ENCODE measurements at regions not wholly inside any gene's neighbourhood (a gene's known extent, or its start where the extent isn't known, plus 50 kb on each side); places are given as distances from the start of the nearest gene placed in this dataset.

DNA sequence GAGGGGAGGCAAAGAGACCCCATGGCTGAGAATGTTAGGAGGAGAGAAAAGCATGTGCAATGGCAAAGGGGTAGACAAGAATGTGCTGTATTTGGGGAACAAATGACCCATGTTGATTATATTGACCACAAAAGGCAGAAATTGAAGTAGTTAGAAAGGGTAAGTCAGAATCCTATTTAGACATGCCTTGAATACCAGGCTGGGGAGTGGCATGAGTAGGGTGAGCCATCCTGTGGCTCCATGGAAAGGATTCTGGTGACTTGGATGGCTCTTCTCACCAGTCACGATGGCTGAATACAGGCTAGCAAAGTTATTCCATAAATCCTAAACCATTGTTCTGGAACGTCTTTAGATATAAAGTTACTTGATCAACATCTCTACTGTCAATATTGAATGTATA, 73.4 kb upstream of the MEF2C start:
- DNase-seq (ENCODE audit: low spot score), result no peak

DNA sequence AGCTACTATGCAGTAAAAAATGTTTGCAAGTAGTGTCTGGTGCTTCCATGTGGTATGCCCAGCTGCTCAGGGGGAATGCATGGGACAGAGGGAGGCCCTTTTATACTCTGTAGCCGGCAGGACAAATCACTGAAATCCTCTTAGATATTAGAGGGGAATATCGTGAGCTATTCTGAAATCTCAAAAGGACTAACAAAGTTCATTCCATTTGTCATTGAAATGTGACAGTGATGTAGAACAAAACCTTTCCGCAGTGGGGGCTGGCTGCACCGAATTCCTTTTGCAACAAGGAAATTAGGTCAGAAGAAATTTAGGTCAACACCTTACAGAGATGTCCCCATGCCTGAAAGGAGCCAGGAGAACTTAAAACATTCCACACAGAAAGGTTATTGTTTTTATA, 72.4 kb upstream of the MEF2C start:
- DNase-seq (ENCODE audit: low spot score), result no peak

DNA sequence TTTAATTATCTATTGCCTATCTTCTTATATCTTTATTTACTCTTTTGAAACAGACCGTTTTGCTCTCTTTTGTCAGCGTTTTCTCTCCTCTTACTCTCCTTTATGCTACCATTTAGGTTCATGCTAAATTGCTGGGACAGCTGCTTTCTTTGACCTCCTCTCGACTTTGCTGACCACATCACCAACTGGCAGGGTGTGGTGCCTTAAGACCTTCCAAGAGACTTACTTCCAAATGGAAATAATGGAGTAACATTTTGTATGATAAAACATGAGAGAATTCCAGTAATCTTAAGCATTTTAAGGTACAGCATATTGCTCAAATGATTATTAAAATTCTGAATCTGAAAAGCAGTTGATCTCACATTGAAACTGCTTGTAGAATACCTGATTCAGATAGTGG, 71.5 kb upstream of the MEF2C start:
- no peak for DNase-seq (ENCODE audit: low spot score)

DNA sequence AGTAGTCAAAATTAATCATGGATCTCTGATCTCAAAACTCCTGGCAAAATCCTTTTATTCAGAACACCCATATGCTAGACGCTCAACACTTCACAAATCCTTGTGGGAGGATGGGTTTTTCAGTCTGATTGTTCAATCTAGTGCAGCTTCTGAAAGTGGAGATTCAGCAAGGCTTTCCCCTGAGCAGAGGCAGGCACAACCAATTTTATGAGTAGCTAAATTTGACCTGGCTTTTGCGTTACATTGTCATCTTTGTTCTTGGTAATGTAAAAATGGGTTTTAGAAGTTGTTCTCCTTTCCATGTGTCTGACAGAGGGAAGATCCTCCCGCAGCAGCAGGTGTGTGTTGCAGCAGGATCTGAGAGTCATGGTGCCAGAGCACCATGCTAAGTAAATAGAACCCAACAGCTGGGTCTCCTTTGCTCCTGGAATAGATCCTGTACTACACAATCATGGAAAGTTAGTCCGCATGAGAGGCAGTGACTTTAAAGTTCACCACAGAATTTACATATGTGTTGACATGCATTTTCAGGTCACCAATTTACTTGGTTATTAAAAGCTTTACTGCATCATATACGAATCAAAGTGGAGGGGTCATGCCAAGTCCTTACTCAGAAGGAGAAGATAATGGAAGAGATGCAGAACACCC, 70.1 kb upstream of the MEF2C start:
- no peak for DNase-seq (ENCODE audit: low spot score)

DNA sequence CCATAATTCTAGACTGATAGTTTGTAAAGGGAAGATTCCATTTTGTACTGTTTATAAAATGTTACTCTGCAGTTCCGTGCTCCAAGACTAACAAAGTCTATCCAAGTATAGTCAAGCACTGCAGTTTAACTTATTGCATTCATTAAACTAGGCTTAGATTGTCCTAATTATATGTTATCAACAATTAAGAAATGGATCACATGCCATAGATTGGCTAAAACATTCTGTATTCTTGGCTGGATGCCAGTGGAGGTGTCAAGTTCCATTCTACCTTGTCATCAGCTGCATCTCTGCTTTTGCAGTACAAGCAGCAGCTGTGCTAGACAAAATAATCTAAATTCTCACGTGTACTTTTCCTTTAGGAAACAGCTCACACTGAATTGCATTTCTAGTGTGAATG, 69.4 kb upstream of the MEF2C start:
- peak; percentile 5 for DNase-seq (ENCODE audit: low spot score)

DNA sequence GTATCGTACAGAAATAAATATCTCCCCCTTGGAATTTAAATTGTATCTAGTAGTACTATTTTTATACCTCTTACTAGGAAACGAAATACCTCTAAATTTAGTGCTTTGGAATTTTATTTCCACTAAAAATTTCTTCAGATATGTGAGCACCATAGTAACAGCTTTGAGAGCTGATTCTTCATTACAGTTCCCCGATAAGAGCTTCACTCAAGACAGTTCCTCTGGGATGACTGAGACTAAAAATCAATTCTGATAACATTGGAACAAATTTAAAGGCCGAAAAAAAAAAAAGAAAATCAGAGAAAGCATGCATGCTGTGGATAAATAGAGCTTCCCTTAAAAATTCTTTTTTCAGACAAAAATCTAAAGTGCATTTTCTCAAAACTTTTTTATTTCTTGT, 68.5 kb upstream of the MEF2C start:
- no peak for DNase-seq (ENCODE audit: low spot score)

DNA sequence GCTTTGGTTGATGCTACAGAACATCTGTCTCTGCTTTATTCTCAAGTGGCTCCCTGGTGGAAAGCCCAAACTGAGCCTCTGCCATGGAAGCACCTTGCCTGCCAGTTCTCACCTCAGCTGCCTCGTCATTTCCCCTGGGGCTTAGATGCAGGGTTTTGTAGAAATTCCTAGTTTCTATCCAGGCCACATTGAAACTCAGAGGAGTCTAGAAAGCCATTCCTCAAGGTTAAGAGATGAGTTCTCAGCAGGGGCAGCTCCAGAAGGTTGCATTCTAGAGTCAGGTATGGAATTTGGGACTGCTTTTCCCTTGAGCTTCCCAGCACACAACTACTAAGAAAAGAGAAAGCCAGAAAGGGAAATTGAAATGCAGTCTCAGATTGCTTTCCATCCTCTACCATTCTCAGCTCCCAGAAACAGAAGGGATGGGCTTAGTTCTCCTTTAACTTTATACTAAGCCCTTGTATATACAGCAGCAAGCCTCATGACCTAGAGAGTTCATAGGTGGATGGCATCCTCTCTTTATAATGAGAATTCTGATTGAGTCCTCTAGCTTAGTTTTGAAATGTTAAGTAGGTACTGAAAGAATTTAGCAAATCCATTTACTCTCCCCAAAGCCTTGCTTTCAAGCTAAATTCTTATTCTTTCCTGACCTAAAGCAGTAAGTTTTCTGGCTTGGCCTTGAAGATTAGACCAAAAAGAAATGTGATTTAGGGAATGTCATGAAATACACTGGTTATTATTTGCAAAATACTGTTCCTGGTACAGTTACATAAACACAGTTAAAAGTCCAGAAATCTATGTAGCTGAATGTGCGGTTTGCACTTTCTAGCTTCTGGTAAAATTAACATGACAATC, 66.0 kb upstream of the MEF2C start:
- no peak for DNase-seq (ENCODE audit: low spot score)

DNA sequence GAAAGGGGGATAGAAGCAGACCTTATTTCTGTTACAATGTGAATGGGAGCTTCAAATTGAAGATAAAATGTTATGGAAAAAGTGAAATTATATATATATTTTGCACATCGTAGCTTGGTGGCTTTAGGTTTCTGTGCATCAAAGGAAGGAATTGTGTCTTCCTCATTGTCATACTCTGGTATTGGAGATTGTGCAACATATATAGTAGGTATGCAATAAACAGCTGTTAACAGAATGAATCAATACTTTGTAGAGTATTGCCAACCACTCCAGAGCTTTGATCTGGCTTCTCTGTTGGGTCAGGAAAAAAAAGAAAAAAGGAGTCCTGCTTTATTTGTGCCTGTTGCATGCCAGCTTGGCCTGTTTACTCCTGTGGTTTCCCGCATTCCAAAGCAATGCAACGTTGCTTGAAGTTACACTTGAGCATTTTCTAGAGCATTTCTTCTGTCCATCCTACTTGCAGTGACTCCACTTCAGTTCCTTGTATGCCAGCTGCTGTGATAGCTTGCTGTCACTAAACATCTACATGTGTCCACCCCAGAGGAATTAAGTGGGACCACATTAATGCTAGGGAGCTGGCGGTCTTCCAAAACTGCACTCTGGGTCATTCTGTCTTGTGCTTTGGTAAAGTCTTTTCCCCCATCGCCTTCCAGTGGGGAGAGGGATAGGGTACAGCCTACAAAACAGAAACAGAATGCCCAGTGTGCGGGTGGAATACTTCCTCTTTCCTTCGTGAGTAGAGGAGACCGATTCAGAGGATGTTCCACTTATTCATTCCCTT, 62.0 kb upstream of the MEF2C start:
- no peak for DNase-seq (ENCODE audit: low spot score)

DNA sequence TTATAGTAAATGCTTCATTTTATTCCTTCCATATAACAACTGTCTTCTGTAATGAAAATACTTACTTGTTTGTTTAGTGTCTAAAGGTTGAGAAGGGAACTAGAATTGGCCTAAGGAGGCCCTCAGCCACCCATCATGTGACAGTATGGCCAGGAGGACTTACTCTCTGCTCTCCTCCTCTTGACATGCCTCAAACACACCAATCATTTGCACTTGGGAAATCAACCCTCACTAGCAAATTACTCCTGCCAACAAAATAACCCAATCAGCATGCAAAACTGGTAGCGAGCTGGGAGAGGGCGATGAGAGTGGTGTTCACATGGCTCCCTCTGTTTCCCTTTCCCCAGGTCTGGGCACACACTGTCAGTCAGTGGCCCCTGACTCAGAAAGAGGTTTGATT, 58.6 kb upstream of the MEF2C start:
- DNase-seq (ENCODE audit: low spot score), result no peak

DNA sequence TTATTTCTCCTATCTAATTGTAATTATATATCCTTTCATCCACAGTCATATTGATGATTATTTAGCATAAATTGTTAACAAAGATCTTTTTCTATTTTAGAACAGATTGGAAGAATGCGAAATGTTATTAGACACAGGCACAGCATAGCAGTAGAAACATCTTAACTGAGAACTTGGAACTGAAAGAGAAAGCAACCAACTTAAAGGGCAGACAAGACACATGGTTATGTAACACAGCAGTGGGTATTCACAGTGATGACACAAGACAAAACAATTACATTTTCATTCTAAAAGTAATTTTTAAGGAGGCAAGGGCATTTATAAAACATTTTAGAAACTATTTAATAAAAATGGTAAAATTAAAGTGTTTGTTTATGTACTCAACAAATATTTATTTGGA, 57.7 kb upstream of the MEF2C start:
- DNase-seq (ENCODE audit: low spot score), result no peak

DNA sequence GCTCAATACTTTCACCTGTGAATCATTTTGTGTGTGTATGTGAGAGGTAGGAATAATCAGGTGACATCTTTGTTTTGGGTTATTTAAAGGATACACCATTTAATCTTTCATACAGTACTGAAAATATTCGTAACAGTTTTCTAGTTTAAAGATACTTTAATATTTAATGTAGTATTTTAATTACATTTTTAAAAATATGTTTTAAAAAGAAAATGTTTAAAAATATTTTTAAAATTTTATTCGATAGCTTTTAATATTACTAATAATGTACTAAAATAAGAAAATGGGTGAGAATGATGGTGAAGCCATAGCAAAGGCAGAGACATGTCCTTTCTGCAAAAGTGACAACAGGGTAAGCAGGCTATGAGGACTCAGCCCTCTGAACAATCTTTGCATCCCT, 56.3 kb upstream of the MEF2C start:
- no peak for DNase-seq (ENCODE audit: low spot score)

DNA sequence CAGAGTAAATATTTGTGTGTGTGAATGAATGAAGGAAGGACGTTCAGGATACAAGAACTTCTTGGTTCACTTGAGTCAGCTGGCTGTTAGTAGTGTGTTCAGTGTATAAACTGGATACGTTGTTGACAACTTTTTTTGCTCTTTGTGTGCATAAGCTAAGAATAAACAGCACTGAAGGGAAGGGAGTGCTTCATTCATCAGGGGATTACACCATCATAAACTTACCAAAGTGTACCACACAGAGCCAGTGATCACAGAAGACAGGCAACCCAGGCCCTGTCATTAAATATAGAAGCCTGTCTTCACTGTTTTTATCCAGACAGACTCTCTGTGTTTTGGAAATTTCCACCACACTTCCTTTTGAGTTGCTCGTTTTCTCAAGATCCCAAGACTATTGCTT, 55.5 kb upstream of the MEF2C start:
- no peak for DNase-seq (ENCODE audit: low spot score)

DNA sequence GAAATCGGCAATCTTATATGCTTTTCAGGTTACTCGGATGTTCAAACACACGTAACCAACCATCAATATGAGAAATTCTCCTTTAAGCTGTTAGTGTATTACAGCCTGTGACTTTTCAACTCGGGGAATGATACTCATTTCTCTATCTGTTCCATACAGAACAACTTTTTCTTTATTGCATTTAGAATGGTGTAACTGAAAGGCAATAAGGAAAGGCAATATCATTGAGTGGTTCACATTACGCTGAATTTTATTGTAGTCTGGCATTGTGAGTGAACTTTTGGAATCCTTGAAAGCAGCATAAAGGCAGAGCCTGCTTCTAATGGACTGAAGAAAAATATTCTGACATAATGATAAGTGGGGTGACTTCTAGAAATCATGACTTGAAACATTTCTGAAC, 54.4 kb upstream of the MEF2C start:
- no peak for DNase-seq (ENCODE audit: low spot score)

DNA sequence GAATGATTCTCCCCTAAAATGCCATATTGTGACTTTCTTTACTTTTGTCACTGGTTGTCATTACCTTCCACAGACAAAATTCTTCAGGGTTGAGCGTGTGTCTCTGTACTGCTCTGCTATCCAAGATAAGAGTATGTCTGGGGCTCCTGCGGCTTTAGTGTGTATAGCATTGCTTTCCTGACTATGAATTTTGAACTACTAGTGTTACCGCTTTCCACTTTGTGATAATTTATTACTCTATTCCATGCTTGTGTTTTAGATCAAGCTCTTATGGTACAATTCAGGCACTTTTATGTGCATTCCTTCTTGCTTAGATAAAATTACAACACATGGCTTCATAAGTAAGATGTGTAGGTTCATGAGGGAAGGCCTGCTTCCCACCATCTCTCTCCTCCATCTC, 51.5 kb upstream of the MEF2C start:
- no peak for DNase-seq (ENCODE audit: low spot score)

Measured in hematopoietic multipotent progenitor cell treated with erythropoietin and hydrocortisone succinate and interleukin-3 and kit ligand, for 17 days (in vitro differentiated cells).